ENCODE measurements at regions not wholly inside any gene's neighbourhood (a gene's known extent, or its start where the extent isn't known, plus 50 kb on each side); places are given as distances from the start of the nearest gene placed in this dataset.

DNA sequence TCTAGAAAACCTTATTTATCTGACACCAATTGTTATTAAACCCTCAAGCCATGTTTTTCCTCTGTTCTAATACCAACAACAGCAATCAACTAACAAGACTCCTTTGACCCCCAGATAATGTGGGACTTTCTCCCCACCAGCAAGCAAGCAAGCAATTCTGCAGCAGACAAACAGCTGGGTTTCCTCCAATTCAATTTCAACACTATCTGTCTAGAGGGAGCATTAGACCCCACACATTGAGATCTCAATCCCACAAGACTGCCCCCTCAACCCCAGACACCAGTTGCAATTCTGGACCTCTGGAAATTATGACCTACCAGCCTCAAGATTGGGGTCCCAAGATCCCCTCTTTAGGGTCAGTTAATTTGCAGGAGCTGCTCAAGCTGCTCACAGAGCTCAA is 89.4 kb upstream of the TMEM26 start:
- ChIA-PET CTCF (interaction anchor here (1.1 kb wide), 1 partner anchor 9 kb away, joined by 4 read pairs; no protein-coding TSS in a partner anchor), POLR2A (ENCODE audit: unreplicated experiment) (no interaction called here)
- ATAC-seq (ENCODE audit: low read depth) (no peak), DNase-seq (no peak)
- no peak overlapping the region for H3K27ac ChIP-seq (ENCODE audit: insufficient read depth, low read length)
- no peak overlapping the region for H2BK20ac ChIP-seq (ENCODE audit: low read depth, low read length)
- H3K79me1 ChIP-seq (ENCODE audit: low read depth in 1 of 2, low read length in 2 of 2), result no peaks in the 10 kb centered on the region
- H3K9me1 ChIP-seq (ENCODE audit: insufficient read depth, low read length), result no peaks in the 10 kb centered on the region
- H2BK120ac ChIP-seq (ENCODE audit: low read depth, low read length), result no peak overlapping the region
- dilution Hi-C loops (cut with HindIII; ENCODE audit: low sequenced_read_pairs, unreplicated experiment) (no loop called here), in situ Hi-C loops (cut with MboI; ENCODE audit: low sequenced_read_pairs) (no loop called here), intact Hi-C loops (cut with micrococcal nuclease) (no loop called here)
- H2AK5ac ChIP-seq (ENCODE audit: low read depth, low read length), result no peak overlapping the region
- H3K36me3 ChIP-seq (ENCODE audit: control insufficient read depth, insufficient read depth, low read length), result no peaks in the 10 kb centered on the region
- H4K91ac ChIP-seq (ENCODE audit: insufficient read depth, low read depth, low read length), result no peak overlapping the region
- H3K4me3 ChIP-seq (ENCODE audit: insufficient read depth, low read depth, low read length), result no peak overlapping the region
- no peak overlapping the region for H2BK5ac ChIP-seq (ENCODE audit: low read depth, low read length, poor library complexity, severe bottlenecking)
- no peaks in the 10 kb centered on the region for H3K4me1 ChIP-seq (ENCODE audit: control insufficient read depth, insufficient read depth, low read length)
- no peak overlapping the region for H2AFZ ChIP-seq (replicated peaks; ENCODE audit: low read length, poor library complexity)
- no peak overlapping the region for H3K4me2 ChIP-seq (ENCODE audit: low read depth, low read length)
- no peak overlapping the region for H2AK9ac ChIP-seq (replicated peaks; ENCODE audit: low read depth, low read length, poor library complexity)
- TF ChIP-seq CEBPB (IDR thresholded peaks at IDR 0.05; ENCODE audit: low read depth, low read length) (no peak), MAZ (IDR thresholded peaks at IDR 0.05; ENCODE audit: borderline replicate concordance, low read depth, low read length) (no peak), BHLHE40 (IDR thresholded peaks at IDR 0.05; ENCODE audit: low read depth, low read length) (no peak), NFE2L2 (IDR thresholded peaks at IDR 0.05; ENCODE audit: low read depth, low read length) (no peak), SMC3 (IDR thresholded peaks at IDR 0.05; ENCODE audit: low read depth, low read length) (no peak), RCOR1 (IDR thresholded peaks at IDR 0.05; ENCODE audit: insufficient replicate concordance, low read length) (no peak)
- TF ChIP-seq, protein P1, sequence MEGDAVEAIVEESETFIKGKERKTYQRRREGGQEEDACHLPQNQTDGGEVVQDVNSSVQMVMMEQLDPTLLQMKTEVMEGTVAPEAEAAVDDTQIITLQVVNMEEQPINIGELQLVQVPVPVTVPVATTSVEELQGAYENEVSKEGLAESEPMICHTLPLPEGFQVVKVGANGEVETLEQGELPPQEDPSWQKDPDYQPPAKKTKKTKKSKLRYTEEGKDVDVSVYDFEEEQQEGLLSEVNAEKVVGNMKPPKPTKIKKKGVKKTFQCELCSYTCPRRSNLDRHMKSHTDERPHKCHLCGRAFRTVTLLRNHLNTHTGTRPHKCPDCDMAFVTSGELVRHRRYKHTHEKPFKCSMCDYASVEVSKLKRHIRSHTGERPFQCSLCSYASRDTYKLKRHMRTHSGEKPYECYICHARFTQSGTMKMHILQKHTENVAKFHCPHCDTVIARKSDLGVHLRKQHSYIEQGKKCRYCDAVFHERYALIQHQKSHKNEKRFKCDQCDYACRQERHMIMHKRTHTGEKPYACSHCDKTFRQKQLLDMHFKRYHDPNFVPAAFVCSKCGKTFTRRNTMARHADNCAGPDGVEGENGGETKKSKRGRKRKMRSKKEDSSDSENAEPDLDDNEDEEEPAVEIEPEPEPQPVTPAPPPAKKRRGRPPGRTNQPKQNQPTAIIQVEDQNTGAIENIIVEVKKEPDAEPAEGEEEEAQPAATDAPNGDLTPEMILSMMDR (conservative IDR thresholded peaks at IDR 0.05; ENCODE audit: low read depth, low read length), result no peak
- no peak overlapping the region for H3K9ac ChIP-seq (ENCODE audit: low read depth, low read length)
- no peaks in the 10 kb centered on the region; the same call in none of the 2 replicates for H3K27me3 ChIP-seq (ENCODE audit: control insufficient read depth, insufficient read depth, low read length)
- no peak overlapping the region for H3K18ac ChIP-seq (ENCODE audit: low read depth, low read length)
- H4K5ac ChIP-seq (ENCODE audit: low read depth, low read length), result no peak overlapping the region
- H3K14ac ChIP-seq (replicated peaks; ENCODE audit: low read depth, low read length), result no peak overlapping the region
- no peak overlapping the region for H2BK15ac ChIP-seq (ENCODE audit: low read depth, low read length)
- H3K9me3 ChIP-seq (ENCODE audit: control insufficient read depth, insufficient read depth, low read length), result no peaks in the 10 kb centered on the region; the same call in 1 of the 2 replicates
- BruUV-seq (replicated peaks), result no TSS peak
- no peaks in the 10 kb centered on the region for H4K20me1 ChIP-seq (ENCODE audit: insufficient read depth, low read length)
- no peak overlapping the region for H3K56ac ChIP-seq (ENCODE audit: extremely low read depth, insufficient read depth, low read length)
- no peak overlapping the region for H3K4ac ChIP-seq (ENCODE audit: low read depth, low read length)
- no peak overlapping the region for H4K8ac ChIP-seq (ENCODE audit: low read depth in 2 of 2, low read length in 2 of 2)
- no peak overlapping the region for H3K23ac ChIP-seq (ENCODE audit: low read depth, low read length)
